DOHH2 (cell line): ENCODE measurements at regions not wholly inside any gene's neighbourhood (a gene's known extent, or its start where the extent isn't known, plus 50 kb on each side); places are given as distances from the start of the nearest gene placed in this dataset.

Experiments used
- CTCF ChIP-seq: fragments of 200-600 bp; sonication (generic); IDR thresholded peaks from one replicate; pipeline ENCODE4 v1.5.1; 2014; ENCODE audit warnings: antibody characterized with exemption, mild to moderate bottlenecking, low read depth, low read length; ENCODE audit not compliant: poor library complexity, severe bottlenecking
- EZH2phosphoT487 ChIP-seq: fragments of 200-600 bp; sonication (generic); IDR thresholded peaks from 2 replicates; pipeline ENCODE4 v1.6.1; 2017; ENCODE audit warnings: borderline replicate concordance, mild to moderate bottlenecking, antibody characterized with exemption, low read length, moderate library complexity, mixed read lengths

GRCh38 chr4:174429701-174430410 lies 92.4 kb downstream of the HPGD start:
- no peak for TF ChIP-seq CTCF
- TF ChIP-seq EZH2phosphoT487 = no peak
